WTC11 (cell line): ENCODE measurements at regions not wholly inside any gene's neighbourhood (a gene's known extent, or its start where the extent isn't known, plus 50 kb on each side); places are given as distances from the start of the nearest gene placed in this dataset.

ENCODE experiments used
- CREB1 ChIP-seq: sonication (generic); formaldehyde crosslinking; IDR thresholded peaks from 2 replicates; pipeline ENCODE4 v1.8.0; 2023; ENCODE audit warnings: mild to moderate bottlenecking, missing genetic modification reagents
- CREM ChIP-seq: sonication (generic); formaldehyde crosslinking; IDR thresholded peaks from 2 replicates; pipeline ENCODE4 v1.8.1; 2022; ENCODE audit warnings: mild to moderate bottlenecking, missing genetic modification reagents, moderate library complexity
- ZNF423 ChIP-seq: fragments of 250-450 bp; sonication (Bioruptor Pico); IDR thresholded peaks from 2 replicates; pipeline ENCODE4 v2.1.2; 2022; ENCODE audit warnings: mild to moderate bottlenecking, moderate library complexity

DNA sequence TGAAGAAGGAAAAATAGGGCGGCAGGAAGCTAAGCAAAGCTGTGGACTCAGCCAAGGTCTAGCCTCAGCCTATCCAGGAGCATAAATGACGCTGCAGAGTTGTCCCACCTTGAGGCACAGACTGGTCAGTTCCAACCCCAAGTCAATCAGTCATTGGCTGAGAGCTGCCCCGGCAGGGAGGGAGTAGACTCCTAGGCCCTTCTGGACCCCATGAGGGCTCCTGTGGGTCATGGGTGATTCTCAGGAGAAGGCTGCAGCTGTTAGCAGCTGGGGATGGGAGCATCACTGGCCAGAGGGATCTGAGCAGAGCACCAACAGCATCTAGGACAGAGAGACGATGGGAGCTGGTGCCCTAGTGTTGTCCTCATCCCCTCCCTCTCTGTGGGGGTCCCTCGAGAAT lies 51.8 kb upstream of the ESRRB start:
- TF ChIP-seq CREM (CRISPR knock-in tag) (no peak), CREB1 (no peak), ZNF423 (CRISPR knock-in tag) (no peak)
